ENCODE measurements at regions not wholly inside any gene's neighbourhood (a gene's known extent, or its start where the extent isn't known, plus 50 kb on each side); places are given as distances from the start of the nearest gene placed in this dataset.
"Not testable (repeated sequence)": the region's sequence is repeated elsewhere in the genome, so short reads cannot be mapped to it uniquely, and the experiment has no call there.

GRCh38 chr11:19612025-19612424, 100.6 kb upstream of the NAV2 start:
- TF ChIP-seq CTCF (conservative IDR thresholded peaks at IDR 0.05); ZFX (IDR thresholded peaks at IDR 0.05): not testable (repeated sequence)

Data from C4-2B (cell line).